Stomach (tissue), 8 donors: ENCODE measurements at regions not wholly inside any gene's neighbourhood (a gene's known extent, or its start where the extent isn't known, plus 50 kb on each side); places are given as distances from the start of the nearest gene placed in this dataset.

Experiments
- DNase-seq, 2 donors: peaks; one replicate each; pipeline versions ENCODE4 v3.0.0 to v3.0.0-alpha.2; 2013 to 2019
- H3K27ac ChIP-seq, 5 donors: fragments of 200-600 bp in 4 of 5; sonication (generic) in 4 of 5; one replicate each; pipeline ENCODE4 v1.5.1; 2013 to 2019; ENCODE audit warnings: mild to moderate bottlenecking in 1 of 5, moderate library complexity in 1 of 5
- H3K27me3 ChIP-seq, 3 donors: fragments of 200-600 bp; sonication (generic); one replicate each; pipeline ENCODE4 v1.5.1; 2017 to 2019; ENCODE audit warnings: mixed run types in 1 of 3
- H3K36me3 ChIP-seq, 4 donors: fragments of 200-600 bp; sonication (generic); 1 replicate in 3 of 4; 2 replicates in 1 of 4; pipeline ENCODE4 v1.5.1; 2016 to 2019
- H3K4me1 ChIP-seq, 4 donors: fragments of 200-600 bp; sonication (generic); one replicate each; pipeline ENCODE4 v1.5.1; 2016 to 2019
- H3K4me3 ChIP-seq, 4 donors: fragments of 200-600 bp; sonication (generic) in 3 of 4; one replicate each; pipeline ENCODE4 v1.5.1; 2016 to 2019; ENCODE audit warnings: mild to moderate bottlenecking in 1 of 4
- H3K9me3 ChIP-seq, 4 donors: fragments of 200-600 bp; sonication (generic); one replicate each; pipeline ENCODE4 v1.5.1; 2016 to 2019
- EP300 ChIP-seq: sonication (generic); formaldehyde crosslinking; IDR thresholded peaks from one replicate; pipeline ENCODE4 v1.6.1; 2017; ENCODE audit warnings: antibody characterized with exemption
- POLR2A ChIP-seq, 4 donors: fragments of 450-650 bp; IDR thresholded peaks; one replicate each; pipeline ENCODE4 v1.6.1; 2016; ENCODE audit warnings: antibody characterized with exemption in 4 of 4, control low read depth in 2 of 4, mild to moderate bottlenecking in 1 of 4, moderate library complexity in 1 of 4
- POLR2AphosphoS5 ChIP-seq, 3 donors: sonication (generic); formaldehyde crosslinking; IDR thresholded peaks; one replicate each; pipeline ENCODE4 v1.6.1; 2016; ENCODE audit warnings: antibody characterized with exemption in 3 of 3
- WGBS, 5 donors: extraction: QIAGEN DNeasy Blood & Tissue Kit in 3 of 5; methylation state at CpG; one replicate each; pipeline versions ENCODE4 v1.1.5 to v1.1.7; 2013 to 2018; 5-methylcytosine and 5-hydroxymethylcytosine counted together
- intact Hi-C: fragments of 100-400 bp; cut with DNase I; formaldehyde crosslinking; loops from one replicate; pipeline ENCODE4 v1.15.1; 2023; ENCODE audit warnings: low total_unique reads
- TF ChIP-seq, protein P1 (sequence below), 7 experiments: fragments of 450-650 bp in 4 of 7; fragments of 200-600 bp in 3 of 7; sonication (generic) in 3 of 7; IDR thresholded peaks; one replicate each; pipeline ENCODE4 v1.5.1; 2016 to 2019; ENCODE audit warnings: antibody characterized with exemption in 7 of 7, control low read depth in 2 of 7, mild to moderate bottlenecking in 1 of 7
- donor health status: healthy with polysubstance abuse.
- donor health status: Bipolar disorder and iron deficiency.
- donor health status: healthy.

DNA sequence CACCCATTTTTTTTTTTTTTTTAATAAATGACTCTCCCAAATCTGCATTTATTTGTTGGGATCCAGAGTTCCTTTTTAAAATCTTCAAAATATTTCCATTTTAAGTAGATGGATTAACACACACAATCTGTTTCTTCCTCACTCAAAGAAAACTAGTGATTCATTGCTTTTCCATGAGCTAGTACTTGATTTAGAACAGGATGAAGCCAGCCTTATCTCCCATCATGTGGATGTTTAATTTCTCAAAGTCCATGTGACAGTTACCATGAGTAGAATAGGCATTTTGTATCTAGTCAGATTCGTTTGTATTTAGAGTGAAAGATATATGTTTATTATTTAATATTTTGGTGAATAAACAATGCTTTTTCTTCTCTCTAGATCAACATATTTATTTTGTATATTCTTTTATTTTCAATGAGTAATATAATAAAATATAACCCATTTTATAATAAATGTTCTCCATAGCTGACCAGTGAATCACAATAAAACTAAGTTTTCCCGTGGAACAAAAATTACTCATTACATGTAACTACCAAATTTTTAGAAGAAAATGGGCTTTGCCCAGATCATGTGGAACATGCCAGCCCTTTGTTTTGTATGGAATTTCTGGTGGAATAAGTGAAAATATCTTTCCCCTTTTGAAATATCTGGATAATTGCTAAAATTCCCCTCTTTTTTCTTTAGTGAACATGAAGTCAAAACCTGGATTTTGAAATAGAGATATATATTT, 54.9 kb upstream of the RPS23 start:
- no peak for DNase-seq
- intact Hi-C loops, result no loop called here
- Histone ChIP-seq H3K4me3 (no peak overlapping the region), H3K27ac (no peak overlapping the region), H3K27me3 (no peaks in the 10 kb centered on the region), H3K36me3 (no peaks in the 10 kb centered on the region), H3K4me1 (peaks cover 0 to 16% (median 3%) of the 10 kb centered on the region in 4 donors), H3K9me3 (peaks cover 0 to 5% (median 0%) of the 10 kb centered on the region in 4 donors)
- WGBS, 5 donors, result 63 to 76% (median 73%) methylated on average over 2 of the region's 2 CpGs
- TF ChIP-seq, protein P1, sequence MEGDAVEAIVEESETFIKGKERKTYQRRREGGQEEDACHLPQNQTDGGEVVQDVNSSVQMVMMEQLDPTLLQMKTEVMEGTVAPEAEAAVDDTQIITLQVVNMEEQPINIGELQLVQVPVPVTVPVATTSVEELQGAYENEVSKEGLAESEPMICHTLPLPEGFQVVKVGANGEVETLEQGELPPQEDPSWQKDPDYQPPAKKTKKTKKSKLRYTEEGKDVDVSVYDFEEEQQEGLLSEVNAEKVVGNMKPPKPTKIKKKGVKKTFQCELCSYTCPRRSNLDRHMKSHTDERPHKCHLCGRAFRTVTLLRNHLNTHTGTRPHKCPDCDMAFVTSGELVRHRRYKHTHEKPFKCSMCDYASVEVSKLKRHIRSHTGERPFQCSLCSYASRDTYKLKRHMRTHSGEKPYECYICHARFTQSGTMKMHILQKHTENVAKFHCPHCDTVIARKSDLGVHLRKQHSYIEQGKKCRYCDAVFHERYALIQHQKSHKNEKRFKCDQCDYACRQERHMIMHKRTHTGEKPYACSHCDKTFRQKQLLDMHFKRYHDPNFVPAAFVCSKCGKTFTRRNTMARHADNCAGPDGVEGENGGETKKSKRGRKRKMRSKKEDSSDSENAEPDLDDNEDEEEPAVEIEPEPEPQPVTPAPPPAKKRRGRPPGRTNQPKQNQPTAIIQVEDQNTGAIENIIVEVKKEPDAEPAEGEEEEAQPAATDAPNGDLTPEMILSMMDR (IDR thresholded peaks at IDR 0.05), result no peak
- TF ChIP-seq POLR2AphosphoS5 (IDR thresholded peaks at IDR 0.05), result no peak
- no peak for TF ChIP-seq POLR2A (IDR thresholded peaks at IDR 0.05)
- TF ChIP-seq EP300, result no peak

GRCh38 chr5:82332064-82332855, 54.1 kb upstream of the RPS23 start:
- 78 to 90% (median 83%) methylated on average over 3 of the region's 3 CpGs for WGBS, 5 donors
- H3K36me3 ChIP-seq, result no peaks in the 10 kb centered on the region

GRCh38 chr5:82331557-82331956, 53.4 kb upstream of the RPS23 start:
- peaks cover 0 to 16% (median 3%) of the 10 kb centered on the region in 4 donors for H3K4me1 ChIP-seq
- peaks cover 0 to 5% (median 0%) of the 10 kb centered on the region in 4 donors for H3K9me3 ChIP-seq
- no peaks in the 10 kb centered on the region for H3K27me3 ChIP-seq
- H3K4me3 ChIP-seq, result no peak overlapping the region
- WGBS, 5 donors, result 81 to 96% (median 90%) methylated on average over 4 of the region's 4 CpGs
- intact Hi-C loops, result no loop called here
- no peak for DNase-seq
- H3K27ac ChIP-seq, result no peak overlapping the region
- TF ChIP-seq POLR2AphosphoS5 (IDR thresholded peaks at IDR 0.05), result no peak
- TF ChIP-seq, protein P1 (IDR thresholded peaks at IDR 0.05), result no peak
- TF ChIP-seq EP300, result no peak
- no peak for TF ChIP-seq POLR2A (IDR thresholded peaks at IDR 0.05)
- H3K36me3 ChIP-seq, result no peaks in the 10 kb centered on the region

More at GRCh38 chr5:82332064-82332855, 54.1 kb upstream of the RPS23 start:
- TF ChIP-seq POLR2A (IDR thresholded peaks at IDR 0.05) (no peak), EP300 (no peak), POLR2AphosphoS5 (IDR thresholded peaks at IDR 0.05) (no peak)
- TF ChIP-seq, protein P1 (IDR thresholded peaks at IDR 0.05), result no peak
- intact Hi-C loops, result no loop called here
- peaks cover 0 to 16% (median 3%) of the 10 kb centered on the region in 4 donors for H3K4me1 ChIP-seq
- H3K27me3 ChIP-seq, result no peaks in the 10 kb centered on the region
- H3K27ac ChIP-seq, result peak overlapping the region in 1 of 5 donors; percentile 9
- no peak overlapping the region for H3K4me3 ChIP-seq
- peaks cover 0 to 5% (median 0%) of the 10 kb centered on the region in 4 donors for H3K9me3 ChIP-seq
- DNase-seq, result no peak

- Histone ChIP-seq H3K4me3 (no peak overlapping the region), H3K36me3 (no peaks in the 10 kb centered on the region), H3K4me1 (peaks cover 0 to 16% (median 3%) of the 10 kb centered on the region in 4 donors), H3K9me3 (peaks cover 0 to 5% (median 0%) of the 10 kb centered on the region in 4 donors), H3K27ac (no peak overlapping the region), H3K27me3 (no peaks in the 10 kb centered on the region)
- no peak for TF ChIP-seq POLR2AphosphoS5 (IDR thresholded peaks at IDR 0.05)
- TF ChIP-seq POLR2A (IDR thresholded peaks at IDR 0.05), result no peak
- TF ChIP-seq EP300, result no peak
- TF ChIP-seq, protein P1 (IDR thresholded peaks at IDR 0.05), result no peak
- DNase-seq, result no peak
- intact Hi-C loops, result no loop called here
- 68 to 85% (median 82%) methylated on average over 3 of the region's 3 CpGs for WGBS, 5 donors
Measured at GRCh38 chr5:82330530-82331270, 52.5 kb upstream of the RPS23 start.
